Hepatocyte (in vitro differentiated cells): ENCODE measurements at regions not wholly inside any gene's neighbourhood (a gene's known extent, or its start where the extent isn't known, plus 50 kb on each side); places are given as distances from the start of the nearest gene placed in this dataset.

ENCODE experiments used
- EZH2 ChIP-seq: fragments of 200-600 bp; sonication (generic); IDR thresholded peaks from 2 replicates; pipeline ENCODE4 v1.6.1; 2016; ENCODE audit warnings: antibody characterized with exemption, mild to moderate bottlenecking, borderline replicate concordance
- EZH2phosphoT487 ChIP-seq: fragments of 200-600 bp; sonication (generic); IDR thresholded peaks from one replicate; pipeline ENCODE4 v1.6.1; 2018; ENCODE audit warnings: antibody characterized with exemption, mild to moderate bottlenecking, low read depth, moderate library complexity; ENCODE audit not compliant: unreplicated experiment, severe bottlenecking
- TF ChIP-seq, protein P1 (sequence below): fragments of 200-600 bp; sonication (generic); IDR thresholded peaks from 2 replicates; pipeline ENCODE4 v1.5.1; 2016; ENCODE audit warnings: antibody characterized with exemption, mild to moderate bottlenecking; ENCODE audit not compliant: poor library complexity

DNA sequence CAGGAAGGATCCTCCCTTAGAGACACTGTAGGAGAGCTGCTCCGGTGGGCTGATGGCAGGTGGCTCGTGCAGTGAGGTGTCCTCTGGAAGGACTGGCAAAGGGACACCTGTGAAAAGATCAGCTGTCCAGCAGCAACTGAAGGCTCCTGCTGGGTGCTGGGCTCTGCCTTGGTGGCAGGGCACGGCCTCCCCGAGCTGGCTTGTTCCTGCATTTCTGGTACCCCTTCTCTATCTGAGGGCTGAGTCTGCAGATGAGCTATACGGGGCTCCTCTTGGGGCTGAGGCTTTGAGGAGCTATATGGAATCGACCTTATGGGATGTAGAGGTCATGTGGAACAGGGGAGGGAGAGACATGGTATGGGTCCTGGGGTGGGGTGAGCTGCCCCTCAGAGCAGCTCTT lies 875.8 kb downstream of the BRD1 start:
- TF ChIP-seq EZH2 (no peak), EZH2phosphoT487 (no peak)
- TF ChIP-seq, protein P1, sequence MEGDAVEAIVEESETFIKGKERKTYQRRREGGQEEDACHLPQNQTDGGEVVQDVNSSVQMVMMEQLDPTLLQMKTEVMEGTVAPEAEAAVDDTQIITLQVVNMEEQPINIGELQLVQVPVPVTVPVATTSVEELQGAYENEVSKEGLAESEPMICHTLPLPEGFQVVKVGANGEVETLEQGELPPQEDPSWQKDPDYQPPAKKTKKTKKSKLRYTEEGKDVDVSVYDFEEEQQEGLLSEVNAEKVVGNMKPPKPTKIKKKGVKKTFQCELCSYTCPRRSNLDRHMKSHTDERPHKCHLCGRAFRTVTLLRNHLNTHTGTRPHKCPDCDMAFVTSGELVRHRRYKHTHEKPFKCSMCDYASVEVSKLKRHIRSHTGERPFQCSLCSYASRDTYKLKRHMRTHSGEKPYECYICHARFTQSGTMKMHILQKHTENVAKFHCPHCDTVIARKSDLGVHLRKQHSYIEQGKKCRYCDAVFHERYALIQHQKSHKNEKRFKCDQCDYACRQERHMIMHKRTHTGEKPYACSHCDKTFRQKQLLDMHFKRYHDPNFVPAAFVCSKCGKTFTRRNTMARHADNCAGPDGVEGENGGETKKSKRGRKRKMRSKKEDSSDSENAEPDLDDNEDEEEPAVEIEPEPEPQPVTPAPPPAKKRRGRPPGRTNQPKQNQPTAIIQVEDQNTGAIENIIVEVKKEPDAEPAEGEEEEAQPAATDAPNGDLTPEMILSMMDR, result no peak
